ENCODE measurements at regions not wholly inside any gene's neighbourhood (a gene's known extent, or its start where the extent isn't known, plus 50 kb on each side); places are given as distances from the start of the nearest gene placed in this dataset.

GRCh38 chr7:47221826-47222225, 360.1 kb downstream of the TNS3 start:
- no peak for DNase-seq (ENCODE audit: low read depth in 3 of 3)

- DNase-seq (ENCODE audit: low read depth in 3 of 3) = no peak
Measured at GRCh38 chr7:47218378-47219176, 363.3 kb downstream of the TNS3 start.

GRCh38 chr7:47217570-47218360, 364.1 kb downstream of the TNS3 start:
- no peak for DNase-seq (ENCODE audit: low read depth in 3 of 3)

GRCh38 chr7:47217086-47217485, 364.8 kb downstream of the TNS3 start:
- DNase-seq (ENCODE audit: low read depth in 3 of 3) = no peak

GRCh38 chr7:47216439-47216838, 365.5 kb downstream of the TNS3 start:
- DNase-seq (ENCODE audit: low read depth in 3 of 3) = no peak

- DNase-seq (ENCODE audit: low read depth in 3 of 3) = no peak
Measured at GRCh38 chr7:47215640-47216039, 366.3 kb downstream of the TNS3 start.

- DNase-seq (ENCODE audit: low read depth in 3 of 3) = no peak
Measured at GRCh38 chr7:47215049-47215448, 366.9 kb downstream of the TNS3 start.

GRCh38 chr7:47213276-47213675, 368.6 kb downstream of the TNS3 start:
- no peak for DNase-seq (ENCODE audit: low read depth in 3 of 3)

- DNase-seq (ENCODE audit: low read depth in 3 of 3) = no peak
Measured at GRCh38 chr7:47211519-47211973, 370.4 kb downstream of the TNS3 start.

GRCh38 chr7:47210281-47210854, 371.5 kb downstream of the TNS3 start:
- no peak for DNase-seq (ENCODE audit: low read depth in 3 of 3)

GRCh38 chr7:47207956-47208355, 374.0 kb downstream of the TNS3 start:
- DNase-seq (ENCODE audit: low read depth in 3 of 3) = no peak

- no peak for DNase-seq (ENCODE audit: low read depth in 3 of 3)
Measured at GRCh38 chr7:47204709-47205108, 377.2 kb downstream of the TNS3 start.

GRCh38 chr7:47202146-47202783, 379.6 kb downstream of the TNS3 start:
- DNase-seq (ENCODE audit: low read depth in 3 of 3) = no peak

- DNase-seq (ENCODE audit: low read depth in 3 of 3) = no peak
Measured at GRCh38 chr7:47198159-47198558, 383.8 kb downstream of the TNS3 start.

- no peak for DNase-seq (ENCODE audit: low read depth in 3 of 3)
Measured at GRCh38 chr7:47197486-47197885, 384.4 kb downstream of the TNS3 start.

- no peak for DNase-seq (ENCODE audit: low read depth in 3 of 3)
Measured at GRCh38 chr7:47196737-47197136, 385.2 kb downstream of the TNS3 start.

GRCh38 chr7:47196106-47196645, 385.7 kb downstream of the TNS3 start:
- no peak for DNase-seq (ENCODE audit: low read depth in 3 of 3)

GRCh38 chr7:47195641-47196040, 386.3 kb downstream of the TNS3 start:
- no peak for DNase-seq (ENCODE audit: low read depth in 3 of 3)

- no peak for DNase-seq (ENCODE audit: low read depth in 3 of 3)
Measured at GRCh38 chr7:47194516-47195057, 387.3 kb downstream of the TNS3 start.

GRCh38 chr7:47192978-47193377, 388.9 kb downstream of the TNS3 start:
- DNase-seq (ENCODE audit: low read depth in 3 of 3) = no peak

GRCh38 chr7:47191876-47192291, 390.0 kb downstream of the TNS3 start:
- no peak for DNase-seq (ENCODE audit: low read depth in 3 of 3)

GRCh38 chr7:47191316-47191715, 390.6 kb downstream of the TNS3 start:
- DNase-seq (ENCODE audit: low read depth in 3 of 3) = no peak
